Chondrocyte (in vitro differentiated cells): ENCODE measurements at regions not wholly inside any gene's neighbourhood (a gene's known extent, or its start where the extent isn't known, plus 50 kb on each side); places are given as distances from the start of the nearest gene placed in this dataset.

Source experiments
- DNase-seq: peaks from one replicate; pipeline ENCODE4 v3.0.0; 2021; ENCODE audit warnings: mixed read lengths, low spot score
- H3K27ac Mint-ChIP-seq: one replicate; pipeline ENCODE4 v1.8.0; 2021; ENCODE audit warnings: mild to moderate bottlenecking, moderate library complexity, mixed read lengths; ENCODE audit not compliant: unreplicated experiment
- H3K27me3 Mint-ChIP-seq: 2 replicates; pipeline ENCODE4 v1.8.0; 2021; ENCODE audit warnings: low read depth, mixed read lengths
- H3K36me3 Mint-ChIP-seq: 2 replicates; pipeline ENCODE4 v1.8.0; 2021; ENCODE audit warnings: low read depth, mixed read lengths
- H3K4me1 Mint-ChIP-seq: 2 replicates; pipeline ENCODE4 v1.8.0; 2021; ENCODE audit warnings: low read depth, mild to moderate bottlenecking, mixed read lengths
- H3K4me3 Mint-ChIP-seq: one replicate; pipeline ENCODE4 v1.8.0; 2021; ENCODE audit warnings: mild to moderate bottlenecking, moderate library complexity, mixed read lengths; ENCODE audit not compliant: unreplicated experiment
- H3K9me3 Mint-ChIP-seq: 2 replicates; pipeline ENCODE4 v1.8.0; 2021; ENCODE audit warnings: low read depth, mixed read lengths
- TF ChIP-seq, protein P1 (sequence below): fragments of 200-600 bp; sonication (generic); IDR thresholded peaks from 2 replicates; pipeline ENCODE4 v1.5.0; 2021; ENCODE audit warnings: antibody characterized with exemption, mild to moderate bottlenecking, moderate library complexity

DNA sequence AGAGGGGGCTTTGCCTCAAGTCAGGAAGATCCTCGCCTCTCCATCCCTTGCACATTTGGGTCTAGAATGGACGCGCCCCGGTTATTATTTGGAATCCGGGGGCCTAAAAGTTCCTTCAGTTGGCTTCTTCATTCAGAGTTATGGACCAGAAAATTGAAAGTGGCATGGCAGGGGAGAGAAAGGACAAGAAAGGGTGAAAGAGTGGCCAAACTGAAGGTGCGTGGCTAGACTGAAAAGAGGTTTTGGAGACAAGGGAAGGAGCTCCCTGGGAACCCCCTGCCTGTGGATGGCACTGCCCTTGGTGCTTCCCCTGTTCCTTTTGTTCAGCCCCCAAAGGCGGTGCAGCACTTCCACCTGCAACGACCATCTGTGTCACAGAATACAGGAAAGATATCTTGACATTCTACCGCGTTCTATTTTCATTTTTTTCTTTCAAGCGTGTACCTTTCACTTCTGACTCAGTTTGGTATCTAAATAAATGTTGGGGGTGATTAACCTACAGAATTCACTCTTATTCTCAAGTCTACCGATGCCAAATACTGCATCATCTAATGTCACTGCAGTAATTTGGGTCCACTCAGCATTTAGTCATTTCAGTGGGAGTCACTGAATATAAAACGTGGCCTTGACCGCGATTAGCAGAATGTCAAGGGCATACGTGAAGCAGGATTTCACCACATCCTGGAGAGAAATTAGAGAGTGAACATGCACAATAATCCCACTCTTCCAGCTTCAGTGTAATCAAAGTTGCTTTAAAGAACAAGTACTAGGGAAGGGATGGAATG lies 88.1 kb upstream of the ARHGAP32 start:
- TF ChIP-seq, protein P1, sequence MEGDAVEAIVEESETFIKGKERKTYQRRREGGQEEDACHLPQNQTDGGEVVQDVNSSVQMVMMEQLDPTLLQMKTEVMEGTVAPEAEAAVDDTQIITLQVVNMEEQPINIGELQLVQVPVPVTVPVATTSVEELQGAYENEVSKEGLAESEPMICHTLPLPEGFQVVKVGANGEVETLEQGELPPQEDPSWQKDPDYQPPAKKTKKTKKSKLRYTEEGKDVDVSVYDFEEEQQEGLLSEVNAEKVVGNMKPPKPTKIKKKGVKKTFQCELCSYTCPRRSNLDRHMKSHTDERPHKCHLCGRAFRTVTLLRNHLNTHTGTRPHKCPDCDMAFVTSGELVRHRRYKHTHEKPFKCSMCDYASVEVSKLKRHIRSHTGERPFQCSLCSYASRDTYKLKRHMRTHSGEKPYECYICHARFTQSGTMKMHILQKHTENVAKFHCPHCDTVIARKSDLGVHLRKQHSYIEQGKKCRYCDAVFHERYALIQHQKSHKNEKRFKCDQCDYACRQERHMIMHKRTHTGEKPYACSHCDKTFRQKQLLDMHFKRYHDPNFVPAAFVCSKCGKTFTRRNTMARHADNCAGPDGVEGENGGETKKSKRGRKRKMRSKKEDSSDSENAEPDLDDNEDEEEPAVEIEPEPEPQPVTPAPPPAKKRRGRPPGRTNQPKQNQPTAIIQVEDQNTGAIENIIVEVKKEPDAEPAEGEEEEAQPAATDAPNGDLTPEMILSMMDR, result no peak
- H3K36me3 Mint-ChIP-seq, result no peaks in the 10 kb centered on the region
- peak overlapping the region; percentile 2 for H3K27ac Mint-ChIP-seq
- no peak for DNase-seq
- H3K4me1 Mint-ChIP-seq, result peaks cover 31% of the 10 kb centered on the region
- no peaks in the 10 kb centered on the region for H3K9me3 Mint-ChIP-seq
- peak overlapping the region; percentile 60 for H3K4me3 Mint-ChIP-seq
- no peaks in the 10 kb centered on the region for H3K27me3 Mint-ChIP-seq

DNA sequence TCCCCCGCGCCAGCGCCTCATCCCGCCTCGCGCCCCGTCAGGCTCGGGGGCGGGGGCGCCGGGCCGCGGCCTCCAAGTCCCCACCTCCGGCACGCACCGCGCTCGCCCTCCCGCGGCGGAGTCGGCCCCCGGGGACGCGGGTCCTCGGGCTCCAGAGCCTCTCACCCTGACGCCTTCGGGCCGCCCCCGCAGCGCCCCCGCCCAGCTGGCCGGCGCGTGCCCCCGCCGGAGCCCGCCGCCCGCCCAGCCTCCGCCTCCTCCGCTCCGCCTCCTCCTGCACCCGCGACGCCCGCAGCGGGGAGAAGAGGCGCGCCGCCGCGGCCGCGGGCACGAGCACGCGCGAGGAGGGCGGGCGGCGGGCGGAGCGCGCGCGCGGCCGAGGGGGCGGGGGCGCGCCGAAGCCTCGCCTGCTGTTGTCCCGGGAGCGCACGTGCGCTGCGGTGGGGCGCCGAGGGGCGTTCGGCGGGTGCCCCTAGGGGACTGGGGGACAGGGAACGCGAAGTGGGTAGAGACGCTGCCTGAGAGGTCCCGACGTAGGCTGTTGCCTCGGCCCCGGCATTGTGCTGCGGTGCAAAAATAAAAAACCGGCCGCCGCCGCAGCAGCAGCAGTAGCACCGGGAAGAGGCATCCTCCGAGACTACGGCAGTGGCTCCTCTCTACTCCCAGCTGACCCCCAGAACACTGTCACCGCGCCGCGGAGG lies 87.4 kb upstream of the ARHGAP32 start:
- Mint-ChIP-seq H3K36me3 (no peaks in the 10 kb centered on the region), H3K4me1 (peaks cover 25% of the 10 kb centered on the region)

DNA sequence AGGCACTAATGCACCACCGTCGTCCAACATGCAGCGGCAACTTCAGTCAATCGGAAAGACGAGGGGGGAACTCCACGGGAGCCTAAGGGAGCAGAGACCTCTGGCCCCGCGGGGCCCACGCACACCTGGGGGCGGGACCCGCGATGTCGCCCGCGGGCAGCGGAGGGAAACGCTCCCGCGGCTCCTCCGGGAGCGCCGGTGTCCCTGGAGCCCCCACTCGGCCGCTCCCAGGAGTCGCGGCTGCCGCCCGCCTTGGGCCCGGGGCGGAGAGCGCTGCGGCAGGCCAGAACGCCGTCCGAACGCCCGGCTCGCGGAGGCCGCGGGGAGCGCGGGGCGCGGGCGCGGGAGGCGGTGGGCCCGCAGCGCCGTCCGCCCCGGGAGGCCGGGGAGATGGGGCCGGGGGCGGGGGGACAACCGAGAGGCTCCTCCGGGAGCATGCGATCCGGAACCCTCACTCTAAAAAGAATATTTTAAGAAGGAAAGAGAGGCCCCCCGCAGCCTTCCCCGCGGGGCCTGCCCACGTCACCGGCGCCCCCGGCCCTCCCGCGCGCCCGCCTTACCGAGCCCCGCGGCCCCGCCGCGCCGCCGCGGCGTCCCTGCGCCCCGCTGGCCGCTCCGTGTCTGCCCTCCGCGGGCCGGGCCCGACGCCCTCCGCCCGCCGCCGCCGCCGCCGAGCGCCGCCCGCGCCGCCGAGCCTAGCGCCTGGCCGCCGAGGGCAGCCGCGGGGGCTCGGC lies 86.6 kb upstream of the ARHGAP32 start:
- peak overlapping the region; percentile 79 for H3K4me3 Mint-ChIP-seq
- no peaks in the 10 kb centered on the region for H3K27me3 Mint-ChIP-seq
- peak overlapping the region; percentile 9 for H3K27ac Mint-ChIP-seq
- no peaks in the 10 kb centered on the region for H3K9me3 Mint-ChIP-seq
- no peak for DNase-seq
- H3K36me3 Mint-ChIP-seq, result no peaks in the 10 kb centered on the region
- TF ChIP-seq, protein P1, result peak; percentile 43
- peaks cover 29% of the 10 kb centered on the region for H3K4me1 Mint-ChIP-seq

More for the DNA sequence above, 87.4 kb upstream of the ARHGAP32 start:
- no peak overlapping the region for H3K27ac Mint-ChIP-seq
- H3K4me3 Mint-ChIP-seq, result peak overlapping the region; percentile 60
- H3K9me3 Mint-ChIP-seq, result no peaks in the 10 kb centered on the region
- no peaks in the 10 kb centered on the region for H3K27me3 Mint-ChIP-seq
- TF ChIP-seq, protein P1, result no peak
- no peak for DNase-seq

DNA sequence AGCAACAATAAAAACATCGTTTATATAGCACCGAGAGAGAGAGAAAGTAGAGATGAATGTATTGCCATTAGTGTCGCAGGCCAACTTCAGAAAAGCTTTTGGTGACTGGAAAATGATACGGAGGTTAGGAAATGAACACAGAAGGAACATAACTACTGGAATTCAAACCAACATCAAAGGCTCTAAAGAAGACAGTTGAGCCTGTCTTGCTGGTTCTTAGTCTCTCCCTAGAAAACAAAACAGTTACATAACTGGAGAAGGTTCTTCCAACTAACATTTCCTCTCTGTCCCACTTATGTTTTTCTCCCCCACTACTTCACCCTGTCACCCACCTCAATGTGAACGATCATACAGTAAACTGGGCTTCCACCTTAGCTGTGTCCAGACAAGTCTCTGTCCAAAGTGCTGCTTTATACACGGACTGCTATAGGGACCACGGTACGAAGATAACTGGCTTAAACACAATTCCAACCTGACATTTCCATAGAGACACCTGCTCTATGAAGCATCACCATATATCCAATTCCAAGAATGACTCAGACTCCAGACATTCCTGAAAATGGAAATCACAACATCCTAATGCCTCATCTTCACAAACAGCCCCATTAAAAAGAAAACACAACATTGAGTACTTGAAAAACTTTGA lies 85.2 kb upstream of the ARHGAP32 start:
- H3K4me1 Mint-ChIP-seq, result peaks cover 29% of the 10 kb centered on the region
- no peak overlapping the region for H3K27ac Mint-ChIP-seq
- TF ChIP-seq, protein P1, result no peak
- DNase-seq, result no peak
- no peaks in the 10 kb centered on the region for H3K36me3 Mint-ChIP-seq
- H3K4me3 Mint-ChIP-seq, result peak overlapping the region; percentile 79
- H3K9me3 Mint-ChIP-seq, result no peaks in the 10 kb centered on the region
- H3K27me3 Mint-ChIP-seq, result no peaks in the 10 kb centered on the region

DNA sequence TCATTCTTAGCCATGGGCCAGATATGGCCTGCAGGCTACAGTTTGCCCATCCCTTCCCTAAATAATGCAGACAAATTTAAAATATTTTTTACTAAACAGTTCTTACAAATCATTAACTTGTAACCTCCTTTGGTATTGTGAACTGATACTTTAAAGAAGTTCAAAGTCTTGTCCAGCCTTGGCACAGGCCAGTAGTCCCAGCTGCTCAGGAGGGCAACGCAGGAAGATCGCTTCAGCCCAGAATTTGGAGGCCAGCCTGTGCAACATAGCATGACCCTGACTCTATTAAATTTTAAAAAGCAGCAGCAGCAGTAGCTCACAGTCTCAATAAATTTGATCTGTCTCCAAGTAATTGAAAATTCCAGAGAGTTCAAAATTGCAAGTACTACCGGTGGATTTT lies 83.7 kb upstream of the ARHGAP32 start:
- H3K4me1 Mint-ChIP-seq, result peaks cover 29% of the 10 kb centered on the region
- no peaks in the 10 kb centered on the region for H3K27me3 Mint-ChIP-seq
- H3K4me3 Mint-ChIP-seq, result no peak overlapping the region
- TF ChIP-seq, protein P1, result no peak
- no peaks in the 10 kb centered on the region for H3K9me3 Mint-ChIP-seq
- peaks cover 2% of the 10 kb centered on the region for H3K36me3 Mint-ChIP-seq
- DNase-seq, result no peak
- H3K27ac Mint-ChIP-seq, result no peak overlapping the region
